NCI-H1048 (cell line): ENCODE measurements at regions not wholly inside any gene's neighbourhood (a gene's known extent, or its start where the extent isn't known, plus 50 kb on each side); places are given as distances from the start of the nearest gene placed in this dataset.

Source experiments
- DNase-seq: peaks from one replicate; lab custom pipeline; 2025; lab: John Stamatoyannopoulos, UW

GRCh38 chr1:55670331-55671082, 455.3 kb upstream of the USP24 start:
- DNase-seq = no peak

GRCh38 chr1:55669293-55669692, 454.1 kb upstream of the USP24 start:
- DNase-seq = no peak

DNA sequence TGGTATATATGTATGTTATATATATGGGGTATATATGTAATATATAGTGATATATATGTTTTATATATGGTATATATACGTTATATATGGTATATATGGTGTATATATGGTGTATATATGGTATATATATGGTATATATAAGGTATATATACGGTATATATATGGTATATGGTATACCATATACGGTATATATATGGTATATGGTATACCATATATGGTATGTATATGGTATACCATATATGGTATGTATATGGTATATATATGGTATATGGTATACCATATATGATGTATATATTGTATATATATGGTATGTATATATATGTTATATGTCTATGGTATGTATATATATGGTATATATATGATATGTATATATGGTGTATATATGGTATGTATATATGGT, 447.7 kb upstream of the USP24 start:
- no peak for DNase-seq

DNA sequence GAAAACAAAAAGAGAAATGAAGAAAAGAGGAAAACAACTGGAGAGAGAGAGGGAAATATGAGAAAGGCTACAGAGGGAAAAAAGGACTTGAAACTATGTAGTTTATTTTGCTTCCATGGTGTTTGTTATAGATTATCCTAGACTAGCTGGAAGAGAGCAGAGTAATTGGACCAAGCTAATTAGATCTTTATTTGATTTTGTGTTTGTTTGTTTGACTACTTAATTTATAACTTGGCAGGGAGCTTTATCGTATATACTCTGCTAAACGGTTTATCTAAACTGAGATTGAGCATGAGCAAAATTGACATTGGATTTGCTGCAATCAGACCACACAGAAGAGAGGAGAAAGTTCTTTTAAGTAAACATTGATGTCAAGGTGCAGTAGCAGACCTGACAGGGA, 443.8 kb upstream of the USP24 start:
- DNase-seq = no peak

DNA sequence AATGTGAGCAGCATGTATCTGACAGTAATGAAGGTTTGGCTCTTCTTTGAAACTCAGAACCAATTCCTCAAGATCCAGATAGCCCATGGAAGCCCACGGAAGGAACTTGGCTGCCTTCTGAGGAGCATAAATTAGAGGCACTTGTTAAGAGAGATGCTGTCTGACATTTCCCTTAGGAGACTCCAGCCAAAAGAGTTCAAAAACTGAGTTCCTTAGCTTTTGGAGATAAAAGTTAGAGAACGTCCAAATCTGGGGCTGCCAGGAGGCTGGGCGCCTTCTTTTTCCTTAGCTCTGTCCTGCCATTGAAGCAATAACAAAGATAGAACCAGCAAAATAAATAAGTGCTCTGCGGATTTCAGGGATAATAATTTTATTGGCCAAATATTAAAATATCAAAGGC, 439.6 kb upstream of the USP24 start:
- DNase-seq = no peak

GRCh38 chr1:55654171-55654570, 439.0 kb upstream of the USP24 start:
- DNase-seq = no peak

DNA sequence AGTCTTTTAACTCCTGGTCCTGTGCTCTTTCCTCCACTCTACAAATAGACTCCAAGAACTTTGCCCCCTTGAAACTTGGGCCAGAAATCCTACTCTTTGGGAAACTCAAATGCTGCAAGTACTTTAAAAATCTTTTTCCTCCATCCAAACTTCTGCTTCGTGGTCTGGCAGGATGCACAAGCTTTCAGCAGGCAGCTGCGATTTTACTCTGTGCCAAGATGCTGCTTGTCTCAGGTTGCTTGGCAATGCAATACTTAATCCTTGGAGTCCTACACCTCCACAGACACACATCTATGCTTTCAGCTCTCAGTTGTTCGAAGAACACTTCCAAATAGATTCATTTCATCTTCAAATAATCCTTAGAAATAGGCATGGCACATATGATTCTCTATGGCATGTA, 435.3 kb upstream of the USP24 start:
- DNase-seq = no peak

GRCh38 chr1:55646181-55646580, 431.0 kb upstream of the USP24 start:
- no peak for DNase-seq

DNA sequence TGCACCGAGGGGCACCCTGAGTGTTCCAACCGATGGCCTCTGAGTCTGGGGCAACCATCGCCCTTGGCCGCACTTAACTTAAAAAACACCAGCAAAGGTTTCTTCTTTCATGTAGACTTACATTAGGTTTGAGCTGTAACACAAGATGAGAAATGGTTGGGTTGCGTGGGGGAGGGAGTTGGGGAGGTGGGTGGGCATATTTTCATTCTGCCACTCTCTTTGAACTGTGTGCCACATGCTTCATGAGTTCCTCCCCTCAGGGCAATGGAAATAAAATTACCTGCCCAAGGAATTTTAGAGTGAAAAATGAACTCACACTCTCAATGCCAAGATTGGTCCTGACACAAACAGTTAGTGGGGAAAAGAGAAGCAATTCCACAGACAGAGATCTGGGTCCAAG, 430.1 kb upstream of the USP24 start:
- DNase-seq = no peak

DNA sequence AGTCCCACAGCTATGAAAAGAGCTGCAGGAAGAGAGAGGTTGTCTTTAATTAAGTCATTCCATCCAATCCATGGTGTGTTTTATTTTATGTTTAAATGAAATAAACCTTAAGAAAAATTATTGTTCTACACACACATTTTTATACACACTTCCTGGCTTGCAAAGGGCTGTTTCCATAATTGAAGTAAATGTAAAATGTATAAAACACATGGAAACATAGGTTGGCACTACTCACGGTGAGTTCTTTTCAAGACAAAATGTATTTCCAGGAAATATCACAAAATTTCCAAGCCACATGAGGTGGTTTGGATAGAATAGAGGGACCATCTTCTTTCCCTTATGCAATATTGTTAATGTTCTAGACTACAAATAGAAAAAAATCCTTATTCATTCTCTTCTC, 426.8 kb upstream of the USP24 start:
- DNase-seq = no peak

DNA sequence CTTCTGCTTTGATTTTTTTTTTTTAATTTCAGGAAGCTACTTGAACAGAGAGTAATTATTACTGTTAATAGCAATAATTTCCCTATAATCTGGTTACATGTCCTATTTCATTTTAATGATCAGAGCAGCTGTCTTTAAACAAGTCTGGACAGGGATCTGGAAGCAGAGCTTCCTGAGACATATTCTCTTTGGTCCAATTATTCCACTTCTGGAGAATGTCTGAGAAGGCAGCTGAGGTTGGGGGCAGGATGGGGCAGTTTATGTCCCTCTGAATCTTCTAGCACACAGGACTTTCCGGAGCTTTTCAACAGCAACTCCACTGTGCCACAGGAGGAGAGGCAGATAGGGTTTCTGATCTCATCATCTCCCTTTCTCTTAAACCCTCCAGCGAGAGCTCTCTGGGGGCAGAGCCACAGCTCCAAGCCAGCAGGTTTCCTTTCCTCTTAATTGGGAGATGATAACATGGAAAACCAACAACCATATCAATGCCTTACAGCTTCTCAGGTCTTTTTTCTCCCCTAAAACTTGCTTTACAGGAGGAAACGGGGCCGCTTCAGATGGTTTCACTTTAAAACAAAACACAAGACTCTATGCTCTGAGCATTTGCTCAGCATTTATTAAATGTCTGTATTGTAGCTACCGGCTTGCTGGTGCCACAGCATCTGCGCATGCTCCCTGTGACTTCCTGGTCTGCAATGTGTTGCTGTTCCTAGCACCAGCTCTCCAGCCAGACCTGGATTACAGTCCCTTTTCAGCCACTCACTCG, 425.7 kb upstream of the USP24 start:
- no peak for DNase-seq

GRCh38 chr1:55639526-55639925, 424.4 kb upstream of the USP24 start:
- no peak for DNase-seq

DNA sequence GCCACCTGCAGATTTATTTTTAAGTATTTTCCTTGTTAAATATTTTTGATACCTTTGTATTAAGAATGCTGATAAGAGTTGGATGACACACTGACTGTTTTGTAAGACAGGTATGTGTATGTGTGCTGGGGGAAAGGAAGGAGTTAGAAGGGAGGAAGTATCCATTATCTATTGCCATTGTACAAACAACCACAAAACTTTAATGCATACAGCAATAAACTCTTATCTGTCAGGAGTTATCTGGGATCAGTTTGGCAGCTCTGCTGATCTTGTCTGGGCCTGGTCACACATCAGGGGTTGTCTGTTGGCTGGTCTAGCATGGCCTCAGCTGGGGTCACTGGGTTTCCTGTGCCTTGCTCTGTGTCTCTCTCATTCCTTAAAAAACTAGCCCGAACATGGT, 423.9 kb upstream of the USP24 start:
- DNase-seq = no peak

GRCh38 chr1:55636696-55637095, 421.5 kb upstream of the USP24 start:
- DNase-seq = no peak

DNA sequence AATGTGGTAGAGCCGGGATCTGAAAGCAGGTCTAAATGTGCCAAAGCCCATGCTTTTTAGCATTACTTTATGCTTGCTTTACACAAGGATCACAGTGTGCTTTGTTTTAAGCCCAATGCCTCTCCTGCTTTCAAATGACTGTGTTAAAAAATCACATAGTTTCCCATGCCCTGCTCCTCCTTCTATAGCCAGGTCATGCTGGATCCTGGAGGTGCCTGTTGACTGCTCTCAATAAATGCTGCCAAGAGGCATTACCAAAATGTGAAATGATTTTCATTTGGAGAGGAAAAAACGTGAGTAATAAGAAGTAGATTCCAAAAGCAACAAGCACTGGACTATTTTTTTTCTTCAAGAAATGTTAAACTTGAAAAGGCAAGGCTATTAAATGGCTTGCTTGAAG, 420.7 kb upstream of the USP24 start:
- DNase-seq = no peak

DNA sequence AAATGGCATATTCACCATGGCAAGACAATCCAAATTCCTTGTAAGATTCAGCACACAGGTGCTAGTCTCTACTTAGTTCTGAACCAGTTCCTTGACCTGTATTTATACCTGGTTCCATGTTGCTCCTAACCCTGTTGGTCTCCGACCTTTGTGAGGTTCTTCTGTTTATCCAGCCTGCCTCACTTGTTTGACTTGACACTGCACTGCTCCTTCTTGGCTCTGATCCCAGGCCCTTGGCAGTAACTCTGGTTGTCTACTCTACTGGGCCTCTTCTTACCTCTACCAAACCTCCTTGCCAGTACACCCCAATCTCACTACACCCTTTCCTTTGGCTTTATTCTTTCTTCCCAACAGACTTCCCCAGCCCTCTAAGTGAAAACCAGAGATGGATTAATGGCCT, 419.4 kb upstream of the USP24 start:
- DNase-seq = no peak

DNA sequence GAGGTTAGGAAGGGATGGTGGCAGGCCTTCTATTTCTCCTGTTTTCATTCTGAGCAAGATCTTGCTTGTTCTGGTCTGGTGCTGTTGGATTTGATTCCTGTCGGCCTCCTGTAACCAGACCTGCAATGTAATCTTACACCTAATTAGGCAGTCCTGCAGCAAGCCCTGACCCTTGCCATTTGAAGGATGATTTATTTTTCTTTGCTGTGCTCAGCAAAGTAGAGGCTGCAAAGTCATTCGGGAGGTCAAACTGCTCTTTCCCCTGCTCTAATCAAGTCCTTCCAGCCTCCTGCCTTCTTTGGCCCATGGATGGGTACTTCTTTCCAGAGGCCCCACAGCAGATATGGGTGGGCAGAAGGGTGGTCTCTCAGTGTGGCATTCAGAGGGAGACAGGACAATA, 417.7 kb upstream of the USP24 start:
- no peak for DNase-seq

GRCh38 chr1:55632058-55632457, 416.9 kb upstream of the USP24 start:
- no peak for DNase-seq

GRCh38 chr1:55631509-55631908, 416.3 kb upstream of the USP24 start:
- DNase-seq = no peak

DNA sequence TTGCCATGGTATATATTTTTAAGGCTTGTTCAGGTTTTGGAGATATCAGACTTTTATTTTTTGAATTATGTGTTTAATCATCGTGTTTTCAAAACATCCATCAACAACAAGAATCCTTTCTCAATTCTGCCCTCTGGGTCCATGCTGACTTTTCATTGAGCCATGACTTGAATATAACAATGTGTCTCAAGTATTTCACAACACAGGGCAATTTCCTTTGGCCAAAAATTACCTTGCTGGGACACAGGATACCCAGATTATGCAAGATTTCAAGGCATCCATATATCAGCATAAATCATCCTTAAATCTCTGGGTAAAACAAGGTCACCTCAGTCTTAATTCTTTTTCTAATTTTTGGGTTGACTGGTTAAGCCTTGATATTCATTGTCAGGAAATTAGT, 411.2 kb upstream of the USP24 start:
- DNase-seq = no peak

- DNase-seq = no peak
These were observed 409.6 kb upstream of the USP24 start for GRCh38 chr1:55624766-55625165.

- DNase-seq = no peak
These were observed 408.1 kb upstream of the USP24 start for GRCh38 chr1:55623311-55623710.

DNA sequence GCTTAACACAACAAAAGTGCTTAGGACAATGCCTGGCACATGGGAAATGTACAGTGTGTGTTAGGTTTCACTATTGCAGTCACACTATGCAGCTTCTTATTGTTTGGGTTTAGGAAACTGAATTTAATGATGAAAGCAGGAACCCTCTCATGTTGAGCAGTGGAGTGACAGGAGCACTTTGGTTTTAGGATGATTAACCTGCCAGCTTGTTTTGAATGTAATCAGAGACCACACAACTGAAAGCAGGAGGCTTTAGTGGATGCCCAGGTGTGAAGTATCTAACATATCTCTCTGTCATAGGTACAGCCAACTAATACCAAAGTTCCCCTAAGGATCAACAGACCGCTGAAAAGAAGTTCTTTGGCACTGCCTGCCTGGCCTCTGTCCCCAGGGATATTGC, 406.9 kb upstream of the USP24 start:
- no peak for DNase-seq

GRCh38 chr1:55618199-55618598, 403.0 kb upstream of the USP24 start:
- DNase-seq = no peak
